Glutamatergic neuron (in vitro differentiated cells): ENCODE measurements at regions not wholly inside any gene's neighbourhood (a gene's known extent, or its start where the extent isn't known, plus 50 kb on each side); places are given as distances from the start of the nearest gene placed in this dataset.

Experiments used
- DNase-seq: peaks from one replicate; pipeline ENCODE4 v3.0.0; 2022
- H3K27ac Mint-ChIP-seq: one replicate; pipeline ENCODE4 v1.8.0; 2020; ENCODE audit warnings: mild to moderate bottlenecking, mixed read lengths, inconsistent platforms; ENCODE audit not compliant: unreplicated experiment
- H3K27me3 Mint-ChIP-seq: one replicate; pipeline ENCODE4 v1.8.0; 2020; ENCODE audit warnings: mild to moderate bottlenecking, moderate library complexity, mixed read lengths, inconsistent platforms; ENCODE audit not compliant: unreplicated experiment
- H3K36me3 Mint-ChIP-seq: one replicate; pipeline ENCODE4 v1.8.0; 2020; ENCODE audit warnings: mild to moderate bottlenecking, mixed read lengths, inconsistent platforms; ENCODE audit not compliant: unreplicated experiment
- H3K4me1 Mint-ChIP-seq: one replicate; pipeline ENCODE4 v1.8.0; 2020; ENCODE audit warnings: mild to moderate bottlenecking, low read depth, mixed read lengths, inconsistent platforms; ENCODE audit not compliant: unreplicated experiment
- H3K4me3 Mint-ChIP-seq: one replicate; pipeline ENCODE4 v1.8.0; 2020; ENCODE audit warnings: mild to moderate bottlenecking, mixed read lengths, inconsistent platforms; ENCODE audit not compliant: unreplicated experiment
- H3K9me3 Mint-ChIP-seq: one replicate; pipeline ENCODE4 v1.8.0; 2020; ENCODE audit warnings: mild to moderate bottlenecking, moderate library complexity, mixed read lengths, inconsistent platforms; ENCODE audit not compliant: unreplicated experiment
- TF ChIP-seq, protein P1 (sequence below): fragments of 200-600 bp; sonication (generic); IDR thresholded peaks from one replicate; pipeline ENCODE4 v1.5.0; 2021; ENCODE audit not compliant: partially characterized antibody, unreplicated experiment

DNA sequence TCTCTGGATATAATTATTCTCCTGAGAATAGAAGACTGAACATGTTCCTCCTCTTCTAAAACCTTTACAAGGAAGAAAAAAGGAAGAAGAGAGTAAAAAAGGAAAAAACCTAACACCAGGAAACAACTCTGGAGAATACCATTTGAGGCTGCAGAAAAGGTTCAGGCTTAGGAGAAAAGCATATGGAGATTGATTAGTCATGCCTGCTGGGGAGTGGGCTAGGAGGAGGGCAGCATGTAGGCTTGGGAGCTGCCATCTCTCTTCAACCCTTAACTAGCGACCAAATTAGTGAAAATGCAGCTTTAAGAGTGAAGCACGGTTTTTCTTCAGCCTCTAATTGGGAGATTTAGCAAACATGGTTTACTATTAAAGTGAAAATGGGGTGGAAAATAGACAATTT is 273.0 kb upstream of the CRY1 start:
- Mint-ChIP-seq H3K27ac (no peak overlapping the region), H3K4me3 (no peak overlapping the region), H3K27me3 (no peaks in the 10 kb centered on the region), H3K4me1 (peaks cover 2% of the 10 kb centered on the region), H3K36me3 (no peaks in the 10 kb centered on the region), H3K9me3 (no peaks in the 10 kb centered on the region)
- TF ChIP-seq, protein P1, sequence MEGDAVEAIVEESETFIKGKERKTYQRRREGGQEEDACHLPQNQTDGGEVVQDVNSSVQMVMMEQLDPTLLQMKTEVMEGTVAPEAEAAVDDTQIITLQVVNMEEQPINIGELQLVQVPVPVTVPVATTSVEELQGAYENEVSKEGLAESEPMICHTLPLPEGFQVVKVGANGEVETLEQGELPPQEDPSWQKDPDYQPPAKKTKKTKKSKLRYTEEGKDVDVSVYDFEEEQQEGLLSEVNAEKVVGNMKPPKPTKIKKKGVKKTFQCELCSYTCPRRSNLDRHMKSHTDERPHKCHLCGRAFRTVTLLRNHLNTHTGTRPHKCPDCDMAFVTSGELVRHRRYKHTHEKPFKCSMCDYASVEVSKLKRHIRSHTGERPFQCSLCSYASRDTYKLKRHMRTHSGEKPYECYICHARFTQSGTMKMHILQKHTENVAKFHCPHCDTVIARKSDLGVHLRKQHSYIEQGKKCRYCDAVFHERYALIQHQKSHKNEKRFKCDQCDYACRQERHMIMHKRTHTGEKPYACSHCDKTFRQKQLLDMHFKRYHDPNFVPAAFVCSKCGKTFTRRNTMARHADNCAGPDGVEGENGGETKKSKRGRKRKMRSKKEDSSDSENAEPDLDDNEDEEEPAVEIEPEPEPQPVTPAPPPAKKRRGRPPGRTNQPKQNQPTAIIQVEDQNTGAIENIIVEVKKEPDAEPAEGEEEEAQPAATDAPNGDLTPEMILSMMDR, result no peak
- DNase-seq, result no peak

DNA sequence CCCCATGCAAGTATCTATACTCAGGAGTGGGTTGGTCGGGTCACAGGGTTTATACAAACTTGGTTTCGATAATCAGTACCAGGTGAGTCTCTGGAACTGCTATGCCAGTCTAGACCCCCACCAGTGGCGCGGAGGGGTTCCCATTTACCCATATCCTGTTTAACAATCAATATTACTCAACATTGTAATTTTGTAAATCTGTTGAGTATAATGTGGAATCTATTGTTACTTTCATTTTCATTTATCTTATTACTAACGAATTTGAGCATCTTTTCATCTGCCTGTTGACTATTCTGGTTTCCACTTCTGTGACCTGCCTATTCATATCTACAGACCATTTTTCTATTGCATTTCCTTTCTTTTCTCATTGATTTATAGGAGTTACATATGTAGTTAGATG is 275.2 kb upstream of the CRY1 start:
- no peak overlapping the region for H3K4me3 Mint-ChIP-seq
- TF ChIP-seq, protein P1, result no peak
- no peak for DNase-seq
- H3K9me3 Mint-ChIP-seq, result no peaks in the 10 kb centered on the region
- no peaks in the 10 kb centered on the region for H3K4me1 Mint-ChIP-seq
- no peaks in the 10 kb centered on the region for H3K27me3 Mint-ChIP-seq
- H3K36me3 Mint-ChIP-seq, result no peaks in the 10 kb centered on the region
- H3K27ac Mint-ChIP-seq, result no peak overlapping the region

DNA sequence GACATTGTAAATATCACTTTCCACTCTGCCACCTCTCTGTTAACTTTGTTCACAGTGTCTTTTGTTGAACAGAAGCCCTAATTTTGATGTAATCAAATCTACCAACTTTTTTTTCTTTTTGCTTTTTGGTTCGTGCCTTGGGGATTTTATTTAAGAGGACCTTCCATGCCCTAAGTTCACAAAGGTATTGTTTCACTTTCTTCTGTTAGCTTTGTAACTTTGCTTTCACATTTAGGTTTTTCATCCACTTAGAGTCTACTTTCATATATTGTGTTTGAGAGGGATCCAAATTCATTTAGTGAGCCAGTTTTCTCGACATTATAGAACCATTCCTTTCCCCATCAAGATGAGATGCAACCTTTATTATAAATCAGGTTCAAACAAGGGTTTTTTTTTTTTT is 275.7 kb upstream of the CRY1 start:
- no peaks in the 10 kb centered on the region for H3K4me1 Mint-ChIP-seq
- no peak for DNase-seq
- H3K4me3 Mint-ChIP-seq, result no peak overlapping the region
- TF ChIP-seq, protein P1, result no peak
- no peaks in the 10 kb centered on the region for H3K9me3 Mint-ChIP-seq
- H3K27me3 Mint-ChIP-seq, result no peaks in the 10 kb centered on the region
- H3K27ac Mint-ChIP-seq, result no peak overlapping the region
- no peaks in the 10 kb centered on the region for H3K36me3 Mint-ChIP-seq

DNA sequence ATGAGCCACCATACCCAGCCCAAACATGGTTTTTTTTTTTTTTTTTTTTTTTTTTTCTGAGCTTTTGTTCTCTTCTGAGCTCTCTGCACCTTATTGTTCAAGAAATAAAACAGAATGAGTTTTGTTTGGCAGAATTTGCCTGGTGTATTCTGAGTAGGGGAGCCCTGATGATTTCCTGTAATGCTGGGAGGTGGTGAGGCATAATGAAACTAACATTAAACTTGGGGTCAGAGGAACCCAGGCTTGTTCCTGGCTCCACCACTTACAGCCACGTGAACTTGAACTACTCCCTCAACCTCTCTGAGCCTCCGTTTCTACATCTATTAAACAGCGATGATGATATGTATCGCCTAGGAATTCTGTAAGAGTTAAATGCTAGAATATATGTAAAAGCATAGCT is 276.3 kb upstream of the CRY1 start:
- no peaks in the 10 kb centered on the region for H3K36me3 Mint-ChIP-seq
- TF ChIP-seq, protein P1, result no peak
- no peak overlapping the region for H3K4me3 Mint-ChIP-seq
- H3K4me1 Mint-ChIP-seq, result peaks cover 6% of the 10 kb centered on the region
- no peaks in the 10 kb centered on the region for H3K27me3 Mint-ChIP-seq
- no peak for DNase-seq
- no peaks in the 10 kb centered on the region for H3K9me3 Mint-ChIP-seq
- no peak overlapping the region for H3K27ac Mint-ChIP-seq

DNA sequence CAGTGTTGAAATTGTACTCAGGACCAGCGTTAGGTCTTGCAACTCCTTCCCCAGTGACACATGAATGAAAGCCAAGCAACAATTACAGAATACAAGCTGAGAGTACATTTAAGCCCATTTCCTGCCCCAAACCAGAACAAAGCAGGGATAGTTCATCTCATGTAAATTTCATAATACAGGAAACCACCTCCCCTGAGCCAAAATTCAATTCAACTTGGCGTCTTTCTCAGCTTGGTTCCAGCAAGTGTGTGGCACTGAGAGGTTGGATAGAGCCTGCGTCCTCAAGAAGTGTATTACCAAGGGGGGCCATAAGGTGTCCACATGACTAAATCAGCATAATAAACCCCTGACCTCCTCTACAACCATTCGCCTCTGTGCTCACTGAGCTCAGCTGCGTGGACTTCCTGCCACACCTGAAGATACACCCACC is 278.9 kb upstream of the CRY1 start:
- DNase-seq, result no peak
- Mint-ChIP-seq H3K4me1 (peaks cover 8% of the 10 kb centered on the region), H3K27me3 (no peaks in the 10 kb centered on the region), H3K4me3 (no peak overlapping the region), H3K27ac (no peak overlapping the region), H3K36me3 (no peaks in the 10 kb centered on the region), H3K9me3 (peaks cover 2% of the 10 kb centered on the region)
- TF ChIP-seq, protein P1, result no peak
